ENCODE measurements at regions not wholly inside any gene's neighbourhood (a gene's known extent, or its start where the extent isn't known, plus 50 kb on each side); places are given as distances from the start of the nearest gene placed in this dataset.

DNA sequence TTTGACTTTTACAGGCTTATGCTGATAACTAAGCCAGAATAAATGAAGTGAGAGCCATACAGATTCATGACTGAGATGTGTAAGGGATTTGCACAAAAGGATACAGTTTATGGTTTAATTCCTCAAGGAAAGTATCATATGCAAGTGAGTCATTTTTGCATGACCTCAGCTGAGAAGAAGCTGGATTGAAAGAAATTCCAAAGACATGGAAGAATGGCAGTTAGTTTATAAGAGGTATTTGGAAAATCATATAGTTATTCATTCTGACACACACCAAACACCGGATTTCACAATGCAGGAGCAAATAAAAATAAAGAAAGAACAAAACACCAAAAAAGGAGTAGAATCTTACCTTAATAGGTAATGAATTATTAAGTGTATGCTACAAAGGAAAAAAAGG is 83.2 kb upstream of the RND3 start:
- DNase-seq, result no peak

GRCh38 chr2:150569761-150570160 is 82.3 kb upstream of the RND3 start:
- no peak for DNase-seq

DNA sequence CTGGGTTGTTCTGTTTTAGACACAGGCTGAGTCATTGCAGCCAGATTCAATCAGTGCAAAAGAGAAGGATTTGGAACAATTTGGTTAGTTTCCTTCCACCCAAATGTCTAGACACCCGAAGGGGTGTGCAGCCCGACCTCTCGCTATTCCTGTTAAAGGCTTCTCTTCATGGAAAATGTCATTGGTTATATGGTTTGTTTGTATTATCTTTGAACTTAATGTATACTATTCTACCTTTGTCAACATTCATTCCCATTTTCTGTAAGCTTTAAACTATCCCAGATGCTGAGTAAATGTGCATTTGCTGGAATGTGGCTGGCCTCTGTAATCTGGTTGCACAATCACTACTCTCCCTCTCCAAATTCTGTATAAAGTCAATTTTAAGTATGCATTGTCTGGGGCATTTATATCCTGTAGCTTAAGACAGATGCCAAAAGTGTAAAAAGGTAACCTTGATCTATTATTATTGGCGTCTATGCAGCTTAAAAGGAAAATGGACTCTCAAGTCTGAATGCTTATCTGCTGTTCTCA is 80.4 kb upstream of the RND3 start:
- no peak for DNase-seq

DNA sequence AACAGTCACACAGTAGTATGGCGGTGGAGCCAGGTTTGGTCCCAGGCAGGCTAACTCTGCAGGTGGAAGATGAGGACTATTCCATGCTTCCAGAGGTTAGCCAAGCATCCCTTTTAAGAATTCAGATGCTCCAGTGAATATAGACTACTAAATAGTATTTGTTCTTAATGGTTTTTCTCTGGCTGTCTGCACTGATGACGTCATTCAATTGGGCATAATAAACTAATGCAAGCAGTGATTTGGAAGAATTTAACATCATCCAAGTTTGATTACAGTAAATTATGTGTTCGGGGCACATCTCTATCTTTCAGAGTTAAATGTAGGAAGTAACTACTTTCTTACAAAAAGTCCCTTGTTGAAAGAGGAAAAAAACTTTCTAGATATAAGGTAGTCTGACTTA is 78.8 kb upstream of the RND3 start:
- no peak for DNase-seq

- no peak for DNase-seq
These were observed 73.6 kb upstream of the RND3 start for GRCh38 chr2:150561076-150561475.

DNA sequence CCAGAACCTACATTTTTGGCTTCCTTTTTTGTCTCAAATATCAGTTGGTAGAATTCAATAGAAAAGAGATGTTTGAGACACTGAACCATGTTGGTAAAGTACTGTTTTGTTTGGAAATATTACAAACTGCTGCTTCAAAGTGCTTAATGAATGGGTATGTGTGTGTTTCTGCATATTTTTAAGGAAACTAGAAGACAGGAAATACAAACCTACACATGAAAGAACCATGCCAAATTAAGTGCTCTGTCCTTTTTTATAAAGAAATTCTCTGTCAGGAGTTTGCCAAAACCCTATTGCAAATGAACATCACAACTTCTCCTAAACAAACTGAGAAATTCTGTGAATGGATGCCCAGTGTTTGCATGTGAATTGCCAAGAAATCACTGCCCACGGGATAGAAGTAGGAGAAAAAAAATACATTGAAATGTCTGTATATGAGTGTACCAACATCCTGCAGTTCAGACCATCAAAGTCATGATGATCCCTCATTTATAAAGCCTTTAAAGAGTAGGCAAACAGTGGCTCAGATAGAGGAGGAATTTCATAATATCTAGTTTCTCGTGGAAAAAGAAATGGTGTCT is 69.6 kb upstream of the RND3 start:
- DNase-seq, result no peak

- DNase-seq, result no peak
These were observed 68.3 kb upstream of the RND3 start for GRCh38 chr2:150555611-150556356.

GRCh38 chr2:150554046-150554445 is 66.6 kb upstream of the RND3 start:
- no peak for DNase-seq

DNA sequence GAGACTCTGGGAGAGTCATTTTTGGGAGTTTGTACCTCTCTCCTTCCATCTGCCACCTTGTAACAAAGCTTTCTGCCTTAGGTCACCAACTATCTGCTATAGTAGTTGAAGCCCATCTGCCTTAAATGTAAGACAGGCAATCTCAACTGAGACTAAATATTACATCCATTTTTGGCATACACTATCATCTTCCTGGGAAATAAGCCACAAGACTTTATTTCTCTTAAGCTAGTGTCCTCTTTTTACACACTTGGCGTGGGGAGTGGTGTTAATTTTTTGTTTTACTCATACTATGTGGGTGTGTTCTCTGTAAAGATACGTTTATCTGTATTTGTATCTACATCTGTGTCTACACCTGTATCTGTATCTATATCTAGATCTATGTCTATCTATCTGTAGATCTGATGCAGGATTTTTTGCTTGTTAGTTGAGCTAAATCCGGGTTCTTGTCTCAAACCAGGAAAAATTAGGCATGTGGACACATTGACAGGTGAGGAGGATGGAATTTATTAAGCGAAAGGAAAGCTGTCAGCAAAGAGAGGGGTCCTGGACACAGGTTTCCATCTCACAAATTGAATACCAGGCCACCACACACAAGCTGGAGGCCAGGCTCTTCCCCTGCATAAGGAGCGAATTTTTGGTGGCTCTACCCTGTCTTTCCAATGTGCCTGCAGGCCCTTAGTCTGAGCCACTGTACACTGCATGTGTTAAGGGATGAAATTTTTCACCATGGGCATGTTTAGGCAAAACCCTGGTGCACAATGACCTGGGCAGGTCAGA is 64.8 kb upstream of the RND3 start:
- DNase-seq, result no peak

DNA sequence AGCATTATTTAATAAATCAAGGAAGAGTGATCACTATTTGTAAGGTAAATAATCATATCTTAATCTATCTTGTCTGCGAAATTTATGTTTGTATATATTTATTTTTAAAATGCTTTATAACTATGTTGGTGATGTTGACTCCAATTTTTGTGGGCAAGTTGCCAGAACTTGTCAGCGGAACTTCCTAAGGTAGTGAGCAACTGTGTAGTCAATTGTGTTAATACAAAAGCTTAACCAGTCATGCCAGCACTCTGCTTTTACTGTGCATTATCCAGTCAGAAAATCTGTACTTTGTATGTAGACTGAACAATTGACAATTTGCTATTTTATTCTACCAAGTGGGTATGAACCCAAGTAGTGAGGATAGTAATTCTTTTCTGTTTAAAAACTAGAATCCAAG is 61.9 kb upstream of the RND3 start:
- DNase-seq, result no peak

DNA sequence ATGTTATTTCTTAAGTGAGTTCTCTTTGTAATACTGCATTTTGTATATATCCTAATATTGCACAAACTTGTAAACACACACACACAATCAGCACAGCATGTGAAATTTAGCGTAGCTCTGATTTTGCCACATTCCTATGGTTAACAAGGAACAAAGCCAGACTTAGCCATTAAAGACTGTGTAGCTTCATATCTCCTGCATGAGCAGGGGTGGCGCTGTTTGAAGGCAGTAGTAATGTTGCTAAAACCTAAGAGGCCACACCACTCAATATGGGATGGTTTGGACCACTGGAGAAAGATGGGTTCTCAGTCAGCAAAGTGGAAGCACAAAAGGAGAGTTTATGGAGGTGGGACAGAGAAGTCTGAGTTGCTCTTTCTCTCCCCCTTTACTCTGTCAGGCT is 61.1 kb upstream of the RND3 start:
- DNase-seq, result peak; percentile 28

DNA sequence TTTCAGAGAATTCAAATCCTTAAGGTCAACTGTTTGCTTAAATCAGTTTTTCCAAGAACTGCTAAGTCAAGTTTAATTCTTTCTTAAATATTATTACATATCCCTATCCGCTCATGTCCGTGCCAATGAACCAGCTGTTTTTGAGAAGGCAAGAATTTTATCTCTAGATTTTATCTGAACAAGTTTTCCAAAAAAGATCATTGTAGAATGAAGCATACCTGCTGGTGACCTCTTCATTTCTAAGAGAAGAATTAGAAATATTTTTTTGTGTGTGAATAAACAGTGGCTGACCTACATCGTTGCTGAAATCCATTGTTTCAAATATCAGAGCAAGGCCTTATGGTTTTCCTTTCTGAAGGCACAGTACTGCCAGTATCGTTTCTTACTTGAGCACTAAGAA is 58.4 kb upstream of the RND3 start:
- no peak for DNase-seq

GRCh38 chr2:150544731-150545130 is 57.3 kb upstream of the RND3 start:
- no peak for DNase-seq

DNA sequence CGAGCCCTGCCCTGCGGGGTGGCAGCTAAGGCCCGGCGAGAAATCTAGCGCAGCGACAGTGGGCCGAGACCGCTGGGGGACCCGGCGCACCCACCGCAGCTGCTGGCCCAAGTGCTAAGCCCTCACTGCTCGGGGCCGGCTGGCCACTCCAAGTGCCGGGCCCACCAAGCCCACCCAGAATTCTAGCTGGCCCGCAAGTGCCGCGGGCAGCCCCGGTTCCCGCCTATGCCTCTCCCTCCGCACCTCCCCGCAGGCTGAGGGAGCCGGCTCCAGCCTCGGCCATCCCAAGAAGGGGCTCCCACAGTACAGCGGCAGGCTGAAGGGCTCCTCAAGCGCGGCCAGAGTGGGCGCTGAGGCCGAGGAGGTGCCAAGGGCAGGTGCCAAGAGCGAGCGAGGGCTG is 55.2 kb upstream of the RND3 start:
- DNase-seq, result no peak

DNA sequence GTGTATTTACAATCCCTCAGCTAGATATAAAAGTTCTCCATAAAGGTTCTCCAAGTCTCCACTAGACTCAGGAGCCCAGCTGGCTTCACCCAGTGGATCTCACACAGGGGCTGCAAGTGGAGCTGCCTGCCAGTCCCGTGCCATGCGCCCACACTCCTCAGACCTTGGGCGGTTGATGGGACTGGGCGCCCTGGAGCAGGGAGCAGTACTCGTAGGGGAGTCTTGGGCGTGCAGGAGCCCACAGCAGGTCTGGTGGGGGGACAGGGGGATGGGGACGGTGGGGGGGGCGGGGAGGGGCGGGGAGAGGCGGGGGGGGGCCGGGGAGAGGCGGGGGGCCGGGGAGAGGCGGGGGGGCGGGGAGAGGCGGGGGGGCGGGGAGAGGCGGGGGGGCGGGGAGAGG is 54.7 kb upstream of the RND3 start:
- no peak for DNase-seq

GRCh38 chr2:150538651-150539201 is 51.3 kb upstream of the RND3 start:
- DNase-seq, result no peak
